ENCODE measurements at regions not wholly inside any gene's neighbourhood (a gene's known extent, or its start where the extent isn't known, plus 50 kb on each side); places are given as distances from the start of the nearest gene placed in this dataset.

DNA sequence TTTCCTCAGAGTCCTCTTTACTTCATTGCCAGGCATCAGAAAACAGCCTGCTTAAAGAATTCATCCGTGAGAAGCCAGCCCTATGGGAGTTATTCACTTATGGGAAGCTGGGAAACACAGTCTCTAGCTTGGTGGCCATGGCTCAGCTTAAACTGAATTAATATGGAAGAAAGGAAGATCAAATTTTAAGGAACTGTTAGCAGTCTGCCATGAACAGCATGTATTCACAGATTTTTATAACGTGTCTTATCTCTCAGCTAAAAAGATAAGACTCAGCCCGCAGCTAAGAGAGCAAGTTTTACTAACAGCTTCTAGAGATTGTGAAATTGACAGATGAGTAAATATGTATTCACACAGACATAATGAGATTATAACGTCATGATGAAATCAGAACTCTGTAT, 253.7 kb upstream of the RXFP2 start:
- Histone ChIP-seq H3K4me3 (replicated peaks in 1 of 3; ENCODE audit: low read depth in 2 of 3, low read length in 3 of 3) (no peak overlapping the region), H3K36me3 (replicated peaks in 1 of 2; ENCODE audit: control insufficient read depth in 1 of 2, insufficient read depth in 2 of 2, low read length in 2 of 2) (no peaks in the 10 kb centered on the region), H3K27ac (ENCODE audit: low read depth in 1 of 2, low read length in 2 of 2) (no peak overlapping the region), H3K4me1 (ENCODE audit: control insufficient read depth in 1 of 2, insufficient read depth in 2 of 2, low read length in 2 of 2) (no peaks in the 10 kb centered on the region), H2AFZ (ENCODE audit: insufficient read depth, low read depth, low read length, poor library complexity, severe bottlenecking) (no peak overlapping the region), H3K9me3 (replicated peaks in 1 of 2; ENCODE audit: control insufficient read depth in 1 of 2, insufficient read depth in 1 of 2, low read length in 2 of 2) (no peaks in the 10 kb centered on the region), H3K4me2 (replicated peaks; ENCODE audit: extremely low read depth, low read length, poor library complexity, severe bottlenecking) (no peak overlapping the region), H3K9ac (ENCODE audit: insufficient read depth, low read length, poor library complexity, severe bottlenecking) (no peak overlapping the region), H3K79me2 (ENCODE audit: insufficient read depth, low read length) (no peaks in the 10 kb centered on the region), H4K20me1 (ENCODE audit: insufficient read depth, low read length) (no peaks in the 10 kb centered on the region), H3K27me3 (ENCODE audit: control insufficient read depth in 2 of 2, insufficient read depth in 2 of 2, low read length in 2 of 2) (no peaks in the 10 kb centered on the region)
- no peaks in the 10 kb centered on the region for H3K4me1 Mint-ChIP-seq
- no peak overlapping the region for H3K4me3 Mint-ChIP-seq
- WGBS (ENCODE audit: insufficient coverage), result no CpG with 5 or more reads among the region's 4 CpGs
- no peak for DNase-seq
- intact Hi-C loops (cut with micrococcal nuclease), result no loop called here
- H3K9me3 Mint-ChIP-seq, result peaks cover 0 to 3% (median 0%) of the 10 kb centered on the region in 7 donors
- H3K27ac Mint-ChIP-seq, result no peak overlapping the region
- H3K27me3 Mint-ChIP-seq (ENCODE audit: low read depth in 3 of 3), result peaks cover 0 to 8% (median 2%) of the 10 kb centered on the region in 3 donors
- TF ChIP-seq CTCF (IDR thresholded peaks at IDR 0.05), result no peak
- H3K36me3 Mint-ChIP-seq, result no peaks in the 10 kb centered on the region

- DNase-seq, result no peak
- H4K20me1 ChIP-seq (ENCODE audit: insufficient read depth, low read length), result no peaks in the 10 kb centered on the region
- no peak overlapping the region for H3K27ac ChIP-seq (ENCODE audit: low read depth in 1 of 2, low read length in 2 of 2)
- Mint-ChIP-seq H3K4me1 (no peaks in the 10 kb centered on the region), H3K36me3 (no peaks in the 10 kb centered on the region), H3K27me3 (ENCODE audit: low read depth in 3 of 3) (peaks cover 0 to under 1% (median 0%) of the 10 kb centered on the region in 3 donors), H3K9me3 (peaks cover 10 to 29% (median 20%) of the 10 kb centered on the region in 7 donors), H3K27ac (no peak overlapping the region), H3K4me3 (no peak overlapping the region)
- intact Hi-C loops (cut with micrococcal nuclease), result no loop called here
- H3K27me3 ChIP-seq (ENCODE audit: control insufficient read depth in 2 of 2, insufficient read depth in 2 of 2, low read length in 2 of 2), result no peaks in the 10 kb centered on the region
- WGBS (ENCODE audit: insufficient coverage), result no CpG with 5 or more reads among the region's 4 CpGs
- H3K79me2 ChIP-seq (ENCODE audit: insufficient read depth, low read length), result no peaks in the 10 kb centered on the region
- H3K9ac ChIP-seq (ENCODE audit: insufficient read depth, low read length, poor library complexity, severe bottlenecking), result no peak overlapping the region
- H3K4me2 ChIP-seq (replicated peaks; ENCODE audit: extremely low read depth, low read length, poor library complexity, severe bottlenecking), result no peak overlapping the region
- H3K9me3 ChIP-seq (replicated peaks in 1 of 2; ENCODE audit: control insufficient read depth in 1 of 2, insufficient read depth in 1 of 2, low read length in 2 of 2), result peaks cover 5 to 8% of the 10 kb centered on the region in 2 donors
- TF ChIP-seq CTCF (IDR thresholded peaks at IDR 0.05), result no peak
- H3K36me3 ChIP-seq (replicated peaks in 1 of 2; ENCODE audit: control insufficient read depth in 1 of 2, insufficient read depth in 2 of 2, low read length in 2 of 2), result no peaks in the 10 kb centered on the region
- no peaks in the 10 kb centered on the region for H3K4me1 ChIP-seq (ENCODE audit: control insufficient read depth in 1 of 2, insufficient read depth in 2 of 2, low read length in 2 of 2)
- no peak overlapping the region for H2AFZ ChIP-seq (ENCODE audit: insufficient read depth, low read depth, low read length, poor library complexity, severe bottlenecking)
- no peak overlapping the region for H3K4me3 ChIP-seq (replicated peaks in 1 of 3; ENCODE audit: low read depth in 2 of 3, low read length in 3 of 3)
Measured at GRCh38 chr13:31495336-31495735, 244.0 kb upstream of the RXFP2 start.
